ENCODE measurements at regions not wholly inside any gene's neighbourhood (a gene's known extent, or its start where the extent isn't known, plus 50 kb on each side); places are given as distances from the start of the nearest gene placed in this dataset.

- intact Hi-C loops (cut with DNase I) = no loop called here
- Histone ChIP-seq H3K4me3 (no peak overlapping the region), H3K27ac (no peak overlapping the region), H3K9me3 (no peaks in the 10 kb centered on the region), H3K4me1 (peaks cover 0 to 5% (median 0%) of the 10 kb centered on the region in 9 donors), H3K36me3 (no peaks in the 10 kb centered on the region), H3K27me3 (peaks cover 0 to 4% (median 0%) of the 10 kb centered on the region in 7 donors)
- no peak for DNase-seq
- WGBS, 2 donors = 76 to 85% methylated on average over 6 of the region's 6 CpGs
- no peak for ATAC-seq
- TF ChIP-seq, protein P1, sequence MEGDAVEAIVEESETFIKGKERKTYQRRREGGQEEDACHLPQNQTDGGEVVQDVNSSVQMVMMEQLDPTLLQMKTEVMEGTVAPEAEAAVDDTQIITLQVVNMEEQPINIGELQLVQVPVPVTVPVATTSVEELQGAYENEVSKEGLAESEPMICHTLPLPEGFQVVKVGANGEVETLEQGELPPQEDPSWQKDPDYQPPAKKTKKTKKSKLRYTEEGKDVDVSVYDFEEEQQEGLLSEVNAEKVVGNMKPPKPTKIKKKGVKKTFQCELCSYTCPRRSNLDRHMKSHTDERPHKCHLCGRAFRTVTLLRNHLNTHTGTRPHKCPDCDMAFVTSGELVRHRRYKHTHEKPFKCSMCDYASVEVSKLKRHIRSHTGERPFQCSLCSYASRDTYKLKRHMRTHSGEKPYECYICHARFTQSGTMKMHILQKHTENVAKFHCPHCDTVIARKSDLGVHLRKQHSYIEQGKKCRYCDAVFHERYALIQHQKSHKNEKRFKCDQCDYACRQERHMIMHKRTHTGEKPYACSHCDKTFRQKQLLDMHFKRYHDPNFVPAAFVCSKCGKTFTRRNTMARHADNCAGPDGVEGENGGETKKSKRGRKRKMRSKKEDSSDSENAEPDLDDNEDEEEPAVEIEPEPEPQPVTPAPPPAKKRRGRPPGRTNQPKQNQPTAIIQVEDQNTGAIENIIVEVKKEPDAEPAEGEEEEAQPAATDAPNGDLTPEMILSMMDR (IDR thresholded peaks at IDR 0.05) = no peak
Measured at GRCh38 chr10:36872702-36873393, 252.6 kb upstream of the ANKRD30A start.

GRCh38 chr10:36840788-36841187 lies 284.6 kb upstream of the ANKRD30A start:
- intact Hi-C loops (cut with DNase I) = no loop called here
- H3K27me3 ChIP-seq = no peaks in the 10 kb centered on the region
- H3K9me3 ChIP-seq = no peaks in the 10 kb centered on the region
- ATAC-seq (no peak), DNase-seq (no peak)
- H3K36me3 ChIP-seq = no peaks in the 10 kb centered on the region
- TF ChIP-seq, protein P1 (IDR thresholded peaks at IDR 0.05) = no peak
- 60 to 64% methylated on average over 4 of the region's 4 CpGs for WGBS, 2 donors
- H3K4me1 ChIP-seq = no peaks in the 10 kb centered on the region
- H3K27ac ChIP-seq = no peak overlapping the region
- no peak overlapping the region for H3K4me3 ChIP-seq

DNA sequence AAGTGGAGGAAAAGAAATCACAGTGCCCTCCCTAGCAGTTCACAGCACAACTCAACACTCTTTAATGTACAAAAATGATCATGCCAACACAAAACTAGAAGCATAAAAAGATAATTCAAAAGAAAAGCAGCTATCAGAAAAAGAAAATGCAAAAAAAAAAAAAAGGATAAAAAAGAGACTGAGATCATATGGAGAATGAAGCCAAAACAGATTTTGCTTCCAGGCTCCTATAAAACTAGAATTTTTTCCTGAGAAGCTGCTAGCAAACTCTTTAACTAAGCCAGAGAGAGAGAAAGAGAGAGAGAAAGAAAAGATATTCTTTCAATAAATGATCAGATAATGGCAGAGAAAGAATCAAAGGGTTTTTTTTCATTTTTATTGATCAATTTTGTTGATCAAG lies 288.0 kb upstream of the ANKRD30A start:
- H3K4me3 ChIP-seq = no peak overlapping the region
- no peaks in the 10 kb centered on the region for H3K36me3 ChIP-seq
- no peak overlapping the region for H3K27ac ChIP-seq

DNA sequence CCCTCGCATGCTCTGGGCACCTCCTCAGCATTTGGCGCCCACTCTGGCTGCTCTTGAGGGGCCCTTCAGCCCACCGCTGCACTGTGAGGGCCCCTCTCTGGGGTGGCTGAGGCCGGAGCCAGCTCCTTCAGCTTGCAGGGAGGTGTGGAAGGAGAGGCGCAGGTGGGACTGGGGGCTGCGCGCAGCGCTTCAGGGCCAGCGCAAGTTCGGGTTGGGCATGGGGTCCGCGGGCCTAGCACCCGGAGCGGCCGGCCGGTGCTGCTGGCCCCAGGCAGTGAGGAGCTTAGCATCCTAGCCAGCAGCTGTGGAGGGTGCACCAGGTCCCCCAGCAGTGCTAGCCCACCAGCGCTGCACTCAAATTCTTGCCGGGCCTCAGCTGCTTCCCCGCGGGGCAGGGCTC lies 305.6 kb upstream of the ANKRD30A start:
- no peak for DNase-seq
- Histone ChIP-seq H3K27me3 (no peaks in the 10 kb centered on the region), H3K4me3 (no peak overlapping the region), H3K27ac (no peak overlapping the region), H3K36me3 (no peaks in the 10 kb centered on the region), H3K4me1 (no peaks in the 10 kb centered on the region), H3K9me3 (peaks cover 0 to 5% (median 0%) of the 10 kb centered on the region in 11 donors)
- TF ChIP-seq, protein P1 (IDR thresholded peaks at IDR 0.05) = no peak
- 93 to 97% methylated on average over 20 of the region's 20 CpGs for WGBS, 2 donors
- no peak for ATAC-seq
- intact Hi-C loops (cut with DNase I) = no loop called here

More for the DNA sequence above, 288.0 kb upstream of the ANKRD30A start:
- no peaks in the 10 kb centered on the region for H3K9me3 ChIP-seq
- no peak for DNase-seq
- ATAC-seq = no peak
- H3K27me3 ChIP-seq = no peaks in the 10 kb centered on the region
- TF ChIP-seq, protein P1 (IDR thresholded peaks at IDR 0.05) = no peak
- intact Hi-C loops (cut with DNase I) = no loop called here
- H3K4me1 ChIP-seq = no peaks in the 10 kb centered on the region

Data from heart right ventricle (tissue), 16 donors.